CD4-positive, alpha-beta T cell treated with Interleukin-6 for 4 hours (primary cell): ENCODE measurements at regions not wholly inside any gene's neighbourhood (a gene's known extent, or its start where the extent isn't known, plus 50 kb on each side); places are given as distances from the start of the nearest gene placed in this dataset.
"Not testable (repeated sequence)": the region's sequence is repeated elsewhere in the genome, so short reads cannot be mapped to it uniquely, and the experiment has no call there.

ENCODE experiments used
- DNase-seq: peaks from one replicate; pipeline ENCODE4 v3.0.0-alpha.2; 2020; ENCODE audit warnings: mixed read lengths

DNA sequence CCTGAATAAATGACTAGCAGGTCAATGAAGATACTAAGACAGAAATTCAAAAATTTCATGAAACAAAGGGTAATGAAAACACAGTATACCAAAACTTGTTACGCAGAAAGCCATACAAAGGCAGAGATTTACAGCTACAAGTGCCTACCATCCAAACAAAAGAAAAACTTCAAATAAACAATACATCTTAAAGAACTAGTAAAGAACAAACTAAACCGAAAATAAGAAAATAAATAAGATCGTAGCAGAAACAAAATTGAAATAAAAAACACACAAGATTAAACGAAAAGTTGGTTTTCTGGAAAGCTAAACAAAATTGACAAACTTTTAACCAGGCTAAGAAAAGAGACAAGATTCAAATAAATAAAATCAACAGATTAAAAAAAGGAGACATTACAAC is 51.5 kb downstream of the VPREB1 start:
- DNase-seq = not testable (repeated sequence)

DNA sequence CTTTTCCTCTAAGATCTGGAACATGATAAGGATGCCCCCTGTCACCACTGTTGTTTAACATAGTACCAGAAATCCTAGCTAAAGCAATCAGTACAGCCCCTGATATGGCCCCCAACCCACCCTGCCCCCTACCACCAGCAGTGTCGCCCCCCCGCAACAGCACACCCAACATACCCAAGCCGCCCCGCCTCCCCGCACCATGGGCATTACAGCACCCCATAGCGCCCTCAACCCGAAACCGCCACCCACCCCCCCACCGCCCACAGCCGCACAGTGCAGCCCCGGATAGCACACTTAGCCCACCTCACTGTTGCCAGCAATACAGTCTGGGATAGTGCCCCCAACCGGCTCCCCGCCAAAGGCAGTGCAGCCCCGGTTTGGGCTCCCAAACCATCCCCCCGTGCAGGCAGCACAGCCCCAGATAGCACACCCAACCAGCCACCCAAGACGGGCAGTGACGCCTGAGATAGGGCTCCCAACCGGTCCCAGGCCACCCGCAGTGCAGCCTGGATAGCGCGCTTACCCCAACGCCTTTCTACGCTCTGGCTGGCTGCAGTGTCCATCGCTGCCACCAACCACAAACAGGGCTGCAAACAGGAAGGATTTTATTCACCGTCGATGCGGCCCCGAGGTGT is 52.7 kb downstream of the VPREB1 start:
- peak; percentile 24 for DNase-seq

DNA sequence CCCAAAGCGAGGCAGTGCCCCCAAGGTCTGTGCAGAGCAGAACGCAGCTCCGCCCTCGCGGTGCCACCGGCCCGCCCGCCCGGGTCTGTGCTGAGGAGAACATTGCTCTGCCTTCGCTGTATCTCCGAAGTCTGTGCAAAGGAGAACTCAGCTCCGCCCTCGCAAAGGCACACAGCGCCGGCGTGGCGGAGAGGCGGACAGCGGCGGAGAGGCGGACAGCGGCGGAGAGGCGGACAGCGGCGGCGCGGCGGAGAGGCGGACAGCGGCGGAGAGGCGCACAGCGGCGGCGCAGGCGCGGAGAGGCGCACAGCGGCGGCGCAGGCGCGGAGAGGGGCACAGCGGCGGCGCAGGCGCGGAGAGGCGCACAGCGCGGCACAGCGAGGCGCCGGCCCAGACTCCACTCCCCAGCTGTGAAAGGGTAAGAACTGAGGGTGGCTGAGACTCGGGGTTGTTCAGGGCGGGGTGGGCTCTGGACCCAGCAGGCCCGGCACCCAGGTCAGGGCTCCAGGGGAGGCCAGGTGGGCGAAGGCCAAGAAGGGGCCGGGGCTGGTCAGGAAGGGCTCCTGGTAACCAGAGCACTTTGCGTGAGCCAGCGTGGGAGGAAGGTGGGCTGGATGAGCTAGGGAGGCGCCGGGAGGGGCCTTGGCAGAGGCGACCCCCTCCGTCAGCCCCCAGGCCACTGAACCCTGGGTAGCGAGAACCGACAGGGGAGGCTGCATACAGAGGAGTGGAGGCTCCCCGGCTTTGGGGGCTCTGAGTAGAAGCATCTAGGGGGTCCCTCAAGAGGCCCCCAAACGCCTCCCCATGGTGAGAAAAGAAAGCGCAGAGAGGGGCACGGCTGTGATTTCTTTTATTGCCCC is 53.4 kb downstream of the VPREB1 start:
- DNase-seq = peak; percentile 74

DNA sequence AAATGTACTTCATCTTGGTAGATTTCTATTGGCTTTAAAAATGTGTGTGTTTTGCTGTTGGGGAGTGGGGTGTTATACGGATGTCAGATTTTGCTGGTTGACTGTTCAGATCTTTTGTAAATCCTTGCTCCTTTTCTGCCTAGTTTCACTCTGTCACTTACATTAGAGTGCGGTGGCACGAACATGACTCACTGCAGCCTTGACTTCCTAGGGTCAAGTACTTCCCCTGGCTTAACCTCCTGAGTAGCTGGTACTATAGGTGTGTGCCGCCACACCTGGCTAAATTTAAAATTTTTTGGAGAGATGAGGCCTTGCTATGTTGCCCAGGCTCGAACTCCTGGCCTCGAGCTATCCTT is 54.0 kb downstream of the VPREB1 start:
- DNase-seq = not testable (repeated sequence)

DNA sequence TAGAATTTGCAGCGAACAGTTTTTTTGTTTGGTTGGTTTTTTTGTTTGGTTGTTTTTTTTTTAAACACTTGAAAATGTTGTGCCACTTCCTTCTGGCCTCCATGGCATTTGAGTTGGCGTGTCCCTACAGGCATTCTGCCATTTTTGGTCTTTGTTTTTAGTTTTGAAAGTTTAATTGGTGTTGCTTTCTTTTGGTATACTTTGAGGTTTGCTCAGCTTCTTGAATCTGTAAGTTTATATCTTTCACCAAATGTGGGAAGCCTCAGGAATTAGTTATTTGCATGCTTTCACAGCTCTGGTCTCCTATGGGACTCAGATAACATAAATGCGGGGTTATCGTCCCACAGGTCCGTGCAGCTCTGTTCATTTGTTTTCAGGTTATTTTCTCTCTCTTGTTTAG is 55.9 kb downstream of the VPREB1 start:
- DNase-seq = not testable (repeated sequence)

DNA sequence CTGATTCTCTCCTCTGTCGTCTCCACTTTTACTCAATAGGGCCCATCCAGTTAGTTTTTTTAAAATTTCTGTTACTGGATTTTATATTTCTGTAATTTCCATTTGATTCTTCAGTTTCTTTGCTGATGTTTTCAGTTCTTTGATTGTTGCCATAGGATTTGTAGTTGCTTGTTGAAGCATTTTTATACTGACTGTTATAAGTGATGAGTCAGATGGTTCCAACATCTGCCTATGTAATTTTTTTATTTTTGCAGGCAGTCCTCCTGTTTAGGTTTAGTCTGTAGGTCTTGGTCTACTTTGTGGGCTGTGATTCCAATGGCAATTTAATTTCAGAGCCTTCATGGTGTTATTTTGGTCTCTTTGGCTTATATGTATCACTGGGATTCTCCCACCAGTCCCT is 56.4 kb downstream of the VPREB1 start:
- DNase-seq = not testable (repeated sequence)

DNA sequence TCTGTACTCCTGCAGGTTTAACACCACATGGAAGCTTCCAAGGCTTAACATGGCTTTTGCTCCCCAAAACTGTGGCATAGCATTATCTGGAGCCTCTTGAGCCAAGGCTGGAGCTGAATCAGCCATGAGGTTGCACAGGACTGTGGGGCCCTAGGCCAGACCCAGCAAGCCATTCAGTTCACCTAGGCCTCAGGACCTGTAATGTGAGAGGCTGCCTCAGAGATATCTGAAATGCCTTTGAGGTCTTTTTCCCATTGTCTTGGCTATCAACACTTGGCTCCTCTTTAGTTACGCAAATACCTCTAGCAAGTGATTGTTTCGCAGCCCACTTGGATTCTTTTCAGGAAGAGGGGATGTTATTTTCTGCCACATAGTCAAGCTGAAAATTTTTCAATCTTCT is 72.0 kb downstream of the VPREB1 start:
- no peak for DNase-seq

DNA sequence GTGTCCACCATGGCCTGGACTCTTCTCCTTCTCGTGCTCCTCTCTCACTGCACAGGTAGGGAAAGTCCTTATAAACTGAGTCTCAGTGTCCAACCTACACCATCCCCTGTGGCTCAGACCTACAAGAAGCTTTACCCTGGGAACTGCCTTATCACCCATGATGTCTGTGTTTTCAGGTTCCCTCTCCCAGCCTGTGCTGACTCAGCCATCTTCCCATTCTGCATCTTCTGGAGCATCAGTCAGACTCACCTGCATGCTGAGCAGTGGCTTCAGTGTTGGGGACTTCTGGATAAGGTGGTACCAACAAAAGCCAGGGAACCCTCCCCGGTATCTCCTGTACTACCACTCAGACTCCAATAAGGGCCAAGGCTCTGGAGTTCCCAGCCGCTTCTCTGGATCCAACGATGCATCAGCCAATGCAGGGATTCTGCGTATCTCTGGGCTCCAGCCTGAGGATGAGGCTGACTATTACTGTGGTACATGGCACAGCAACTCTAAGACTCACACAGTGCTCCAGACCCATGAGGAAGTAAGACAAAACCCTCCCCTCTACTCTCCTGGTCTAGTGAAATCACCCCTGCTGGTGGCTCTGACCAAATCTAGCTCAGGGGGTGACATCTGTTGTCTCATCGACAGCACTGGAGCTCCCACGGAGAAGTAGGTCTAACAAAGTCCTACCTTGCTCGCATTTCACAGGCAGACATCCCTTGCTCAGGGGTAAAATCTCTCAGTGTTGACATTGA is 74.3 kb downstream of the VPREB1 start:
- no peak for DNase-seq

DNA sequence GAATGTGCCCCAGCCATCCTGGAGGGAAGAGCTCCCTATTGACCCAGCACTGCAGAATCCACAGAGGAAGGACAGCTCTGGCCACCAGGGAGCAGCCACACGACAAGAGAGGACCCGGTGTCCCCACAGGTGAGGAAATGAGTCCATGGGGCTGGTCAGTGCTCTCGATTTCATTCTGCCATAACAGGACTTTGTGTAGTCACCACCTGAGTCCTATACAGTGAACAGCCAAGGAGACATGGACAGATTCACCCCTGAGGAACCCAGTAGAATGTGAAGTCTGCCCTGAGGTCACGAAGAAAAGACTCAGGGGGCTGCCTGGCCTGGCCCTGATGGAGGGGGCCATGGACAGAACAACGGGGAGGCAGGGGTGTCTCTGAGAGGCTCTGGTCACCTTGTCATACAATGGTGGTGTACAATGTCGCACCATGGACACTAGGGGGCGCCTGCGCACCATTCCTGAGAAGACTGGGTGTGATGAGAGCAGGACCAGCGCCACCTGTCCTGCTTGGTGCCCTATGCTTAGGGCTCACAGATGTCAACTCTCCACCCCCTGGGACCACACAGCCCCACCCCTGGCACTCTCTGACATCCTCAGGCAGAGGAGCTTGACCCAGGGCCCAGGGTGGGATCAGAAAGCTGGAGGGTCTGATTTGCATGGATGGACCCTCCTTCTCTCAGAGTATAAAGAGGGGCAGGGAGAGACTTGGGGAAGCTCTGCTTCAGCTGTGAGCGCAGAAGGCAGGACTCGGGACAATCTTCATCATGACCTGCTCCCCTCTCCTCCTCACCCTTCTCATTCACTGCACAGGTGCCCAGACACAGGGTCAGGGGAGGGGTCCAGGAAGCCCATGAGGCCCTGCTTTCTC is 77.4 kb downstream of the VPREB1 start:
- DNase-seq = peak; percentile 74

DNA sequence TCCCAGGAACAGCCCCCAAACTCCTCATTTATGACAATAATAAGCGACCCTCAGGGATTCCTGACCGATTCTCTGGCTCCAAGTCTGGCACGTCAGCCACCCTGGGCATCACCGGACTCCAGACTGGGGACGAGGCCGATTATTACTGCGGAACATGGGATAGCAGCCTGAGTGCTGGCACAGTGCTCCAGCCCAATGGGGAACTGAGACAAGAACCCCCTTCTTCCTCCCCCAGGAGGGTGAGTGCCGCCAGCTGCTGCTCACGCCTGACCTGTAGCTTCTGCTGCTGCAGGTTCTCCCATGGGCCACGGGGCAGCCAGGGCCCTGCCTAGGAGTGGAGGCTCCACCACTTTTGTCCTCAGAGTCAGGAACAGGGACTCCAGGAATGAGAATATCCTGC is 78.2 kb downstream of the VPREB1 start:
- DNase-seq = no peak

DNA sequence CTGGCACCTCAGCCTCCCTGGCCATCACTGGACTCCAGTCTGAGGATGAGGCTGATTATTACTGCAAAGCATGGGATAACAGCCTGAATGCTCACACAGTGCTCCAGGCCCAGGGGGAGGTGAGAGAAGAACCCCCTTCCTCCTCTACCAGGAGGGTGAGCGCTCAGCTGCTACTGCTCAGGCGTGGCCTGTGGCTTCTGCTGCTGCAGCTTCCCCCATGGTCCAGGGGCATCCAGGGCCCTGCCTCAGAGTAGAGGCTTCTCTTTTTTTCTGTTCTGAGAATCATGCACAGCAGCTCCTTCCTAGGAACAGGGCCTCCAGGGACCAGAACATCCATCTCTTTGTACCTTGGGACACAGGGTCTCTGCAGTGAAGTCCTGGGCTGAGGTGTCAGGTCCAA is 83.1 kb downstream of the VPREB1 start:
- DNase-seq = no peak

DNA sequence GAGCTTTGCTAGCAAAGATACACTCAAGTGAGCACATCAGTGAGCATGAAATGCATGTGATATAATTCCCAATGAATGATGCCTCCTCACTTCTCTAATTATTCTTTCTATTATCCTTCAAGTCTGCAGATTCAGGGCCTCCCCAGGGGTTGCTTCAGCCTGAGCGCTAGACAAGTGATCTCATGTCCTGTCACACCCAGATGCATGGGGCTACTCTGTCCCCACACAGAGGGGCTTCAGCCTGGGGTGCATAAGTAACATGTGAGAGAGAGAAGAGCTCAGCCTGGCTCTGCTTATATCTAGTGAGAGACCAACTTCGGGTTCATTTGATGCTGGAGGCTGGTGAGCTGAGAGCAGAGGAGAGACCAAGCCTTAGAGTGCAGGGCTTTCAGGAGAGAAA is 85.2 kb downstream of the VPREB1 start:
- DNase-seq = no peak

DNA sequence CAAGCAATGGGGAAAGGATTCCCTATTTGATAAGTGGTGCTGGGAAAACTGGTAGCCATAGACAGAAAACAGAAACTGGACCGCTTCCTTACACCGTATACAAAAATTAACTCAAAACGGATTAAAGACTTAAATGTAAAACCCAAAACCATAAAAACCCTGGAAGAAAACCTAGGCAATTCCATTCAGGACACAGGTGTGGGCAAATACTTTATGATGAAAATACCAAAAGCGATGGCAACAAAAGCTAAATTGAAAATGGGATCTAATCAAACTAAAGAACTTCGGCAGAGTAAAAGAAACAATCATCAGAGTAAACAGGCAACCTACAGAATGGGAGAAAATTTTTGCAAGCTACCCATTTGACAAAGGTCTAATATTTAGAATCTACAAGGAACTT is 91.1 kb downstream of the VPREB1 start:
- not testable (repeated sequence) for DNase-seq

DNA sequence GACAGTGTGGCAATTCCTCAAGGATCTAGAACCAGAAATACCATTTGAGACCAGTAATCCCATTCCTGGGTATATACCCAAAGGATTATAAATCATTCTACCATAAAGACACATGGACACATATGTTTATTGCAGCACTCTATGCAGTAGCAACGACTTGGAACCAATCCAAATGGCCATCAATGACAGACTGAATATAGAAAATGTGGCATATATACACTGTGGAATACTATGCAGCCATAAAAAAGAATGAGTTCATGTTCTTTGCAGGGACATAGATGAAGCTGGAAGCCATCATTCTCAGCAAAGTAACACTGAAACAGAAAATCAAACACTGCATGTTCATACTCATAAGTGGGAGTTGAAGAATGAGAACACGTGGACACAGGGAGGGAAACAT is 91.7 kb downstream of the VPREB1 start:
- DNase-seq = not testable (repeated sequence)

DNA sequence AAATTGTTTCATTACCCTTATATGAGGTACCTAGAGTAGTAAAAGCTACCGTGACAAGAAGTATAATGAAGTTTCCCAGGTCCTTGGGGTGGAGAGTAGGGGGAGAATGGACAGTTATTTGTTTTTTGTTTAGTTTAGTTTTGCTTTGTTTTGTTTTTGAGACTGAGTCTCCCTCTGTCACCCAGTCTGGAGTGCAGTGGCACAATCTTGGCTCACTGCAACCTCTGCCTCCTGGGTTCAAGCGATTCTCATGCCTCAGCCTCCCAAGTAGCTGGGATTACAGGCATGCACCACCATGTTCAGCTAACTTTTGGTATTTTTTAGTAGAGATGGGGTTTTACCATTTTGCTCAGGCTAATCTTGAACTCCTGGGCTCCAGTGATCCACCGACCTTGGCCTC is 94.2 kb downstream of the VPREB1 start:
- DNase-seq = not testable (repeated sequence)

DNA sequence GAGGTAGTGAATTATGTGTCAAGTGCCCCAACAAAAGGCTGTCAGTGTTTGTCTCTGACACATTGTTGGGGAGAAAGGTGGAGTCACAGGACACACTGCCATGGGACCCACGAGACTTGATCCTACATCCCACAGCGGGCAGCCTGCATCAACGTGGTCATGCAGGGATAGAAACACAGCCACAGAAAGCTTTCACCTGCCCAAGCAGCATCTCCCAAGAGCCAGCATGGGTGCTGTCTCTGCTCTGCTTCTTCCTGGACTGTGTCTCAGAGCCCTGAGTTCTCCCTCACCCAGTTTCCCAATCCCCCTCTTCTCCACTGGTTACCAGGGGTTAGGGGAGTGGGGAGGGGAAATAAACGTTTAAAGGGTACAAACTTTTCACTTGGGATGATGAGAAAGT is 97.2 kb downstream of the VPREB1 start:
- DNase-seq = no peak

DNA sequence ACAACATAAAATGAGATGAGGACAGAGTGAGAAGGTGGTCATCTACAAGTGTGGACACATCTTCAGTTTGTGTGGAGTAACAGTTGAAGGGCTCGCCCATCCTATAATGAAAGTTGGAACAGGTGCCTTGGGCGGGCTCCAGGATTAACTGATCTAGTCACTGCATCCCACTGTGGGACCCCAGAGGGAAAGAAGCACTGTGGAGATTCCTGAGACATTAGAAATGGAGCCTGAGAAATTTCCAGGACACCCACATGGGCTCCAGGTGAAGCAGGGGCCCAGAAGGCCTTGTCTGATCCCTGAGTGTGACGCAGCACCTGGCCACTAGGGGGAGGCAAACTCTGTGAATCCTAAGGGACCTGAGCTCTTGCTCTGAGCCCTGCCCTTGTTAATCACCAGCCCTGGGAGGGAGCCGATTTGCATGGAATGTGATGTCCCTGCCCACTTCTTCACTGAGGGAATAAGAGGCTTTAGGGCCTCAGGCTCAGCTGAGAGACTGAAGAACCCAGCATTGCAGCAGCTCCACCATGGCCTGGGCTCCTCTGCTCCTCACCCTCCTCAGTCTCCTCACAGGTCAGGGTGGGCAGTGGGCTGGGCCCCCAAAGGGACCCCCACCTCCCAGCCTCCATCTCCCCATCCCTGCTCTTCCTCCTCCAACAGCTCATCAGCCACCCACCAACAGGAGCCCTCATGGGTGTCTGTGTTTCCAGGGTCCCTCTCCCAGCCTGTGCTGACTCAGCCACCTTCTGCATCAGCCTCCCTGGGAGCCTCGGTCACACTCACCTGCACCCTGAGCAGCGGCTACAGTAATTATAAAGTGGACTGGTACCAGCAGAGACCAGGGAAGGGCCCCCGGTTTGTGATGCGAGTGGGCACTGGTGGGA is 98.4 kb downstream of the VPREB1 start:
- DNase-seq = peak; percentile 70

DNA sequence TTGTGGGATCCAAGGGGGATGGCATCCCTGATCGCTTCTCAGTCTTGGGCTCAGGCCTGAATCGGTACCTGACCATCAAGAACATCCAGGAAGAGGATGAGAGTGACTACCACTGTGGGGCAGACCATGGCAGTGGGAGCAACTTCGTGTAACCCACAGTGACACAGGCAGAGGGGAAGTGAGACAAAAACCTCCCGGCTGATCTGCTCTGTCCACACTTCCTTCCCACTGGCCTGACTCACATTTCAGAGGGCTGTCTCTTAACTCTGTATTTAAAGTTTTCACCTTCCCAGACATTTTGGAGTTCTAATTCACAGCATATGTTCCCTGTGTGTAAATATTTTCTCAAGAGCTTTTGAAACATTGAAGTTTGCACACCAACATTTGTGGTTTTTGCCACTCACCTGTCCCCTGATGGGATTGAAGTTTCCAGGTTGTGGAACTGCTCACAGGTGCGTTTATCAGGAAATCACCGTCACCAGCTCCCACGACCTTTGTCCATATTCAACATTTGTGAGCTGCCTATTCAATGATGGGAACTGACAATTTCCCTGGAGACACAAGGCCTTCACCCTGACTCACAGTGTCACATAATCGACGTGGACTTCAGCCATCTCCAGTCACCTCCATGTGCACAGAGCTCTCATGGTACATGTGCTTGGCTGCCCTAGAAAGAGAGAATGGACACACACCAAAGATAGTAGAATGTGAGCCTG is 99.2 kb downstream of the VPREB1 start:
- DNase-seq = no peak

DNA sequence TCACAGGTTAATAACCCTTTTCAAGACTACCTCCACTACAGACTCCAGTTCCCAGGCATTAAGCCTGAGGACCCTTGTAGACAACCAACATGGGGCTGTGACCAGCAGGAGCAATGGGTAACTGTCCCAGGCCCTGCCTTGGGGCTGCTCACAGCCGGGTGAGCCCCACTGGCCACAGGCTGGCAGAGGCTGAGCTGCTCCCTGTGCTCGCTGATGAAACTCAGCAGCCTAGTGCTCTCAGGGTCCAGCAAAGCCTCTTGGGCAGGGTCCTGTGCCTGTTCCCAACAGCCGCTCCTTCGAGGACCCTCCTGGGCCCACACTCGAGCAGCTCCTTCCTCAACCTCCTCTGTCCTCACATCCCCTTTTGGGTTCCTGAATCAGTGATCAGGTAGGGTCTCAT is 99.8 kb downstream of the VPREB1 start:
- no peak for DNase-seq

DNA sequence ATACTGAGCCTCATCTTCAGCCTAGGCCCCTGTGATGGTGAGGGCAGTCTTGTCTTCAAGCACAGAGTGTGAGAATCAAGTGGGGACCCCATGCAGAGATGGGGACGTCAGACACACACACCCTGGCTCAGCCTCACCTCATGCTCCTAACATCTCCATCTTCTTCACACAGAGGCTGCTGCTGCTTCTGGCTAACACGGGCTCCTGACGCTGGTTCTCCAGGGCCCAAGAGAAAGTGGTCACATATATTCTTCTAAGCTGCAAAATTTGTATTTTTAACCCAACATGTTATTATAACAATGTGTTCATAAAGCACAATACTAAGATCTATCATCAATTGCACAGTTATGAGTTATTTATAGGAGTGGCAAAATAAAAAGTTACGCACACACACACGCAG is 101.2 kb downstream of the VPREB1 start:
- no peak for DNase-seq
